ENCODE measurements at regions not wholly inside any gene's neighbourhood (a gene's known extent, or its start where the extent isn't known, plus 50 kb on each side); places are given as distances from the start of the nearest gene placed in this dataset.

GRCh38 chr6:86010915-86011786 is 368.5 kb upstream of the SYNCRIP start:
- TF ChIP-seq, protein P1, sequence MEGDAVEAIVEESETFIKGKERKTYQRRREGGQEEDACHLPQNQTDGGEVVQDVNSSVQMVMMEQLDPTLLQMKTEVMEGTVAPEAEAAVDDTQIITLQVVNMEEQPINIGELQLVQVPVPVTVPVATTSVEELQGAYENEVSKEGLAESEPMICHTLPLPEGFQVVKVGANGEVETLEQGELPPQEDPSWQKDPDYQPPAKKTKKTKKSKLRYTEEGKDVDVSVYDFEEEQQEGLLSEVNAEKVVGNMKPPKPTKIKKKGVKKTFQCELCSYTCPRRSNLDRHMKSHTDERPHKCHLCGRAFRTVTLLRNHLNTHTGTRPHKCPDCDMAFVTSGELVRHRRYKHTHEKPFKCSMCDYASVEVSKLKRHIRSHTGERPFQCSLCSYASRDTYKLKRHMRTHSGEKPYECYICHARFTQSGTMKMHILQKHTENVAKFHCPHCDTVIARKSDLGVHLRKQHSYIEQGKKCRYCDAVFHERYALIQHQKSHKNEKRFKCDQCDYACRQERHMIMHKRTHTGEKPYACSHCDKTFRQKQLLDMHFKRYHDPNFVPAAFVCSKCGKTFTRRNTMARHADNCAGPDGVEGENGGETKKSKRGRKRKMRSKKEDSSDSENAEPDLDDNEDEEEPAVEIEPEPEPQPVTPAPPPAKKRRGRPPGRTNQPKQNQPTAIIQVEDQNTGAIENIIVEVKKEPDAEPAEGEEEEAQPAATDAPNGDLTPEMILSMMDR (IDR thresholded peaks at IDR 0.05), result no peak
- TF ChIP-seq POLR2A (IDR thresholded peaks at IDR 0.05), result no peak

Data from body of pancreas (tissue), 4 donors.